ENCODE measurements at regions not wholly inside any gene's neighbourhood (a gene's known extent, or its start where the extent isn't known, plus 50 kb on each side); places are given as distances from the start of the nearest gene placed in this dataset.

DNA sequence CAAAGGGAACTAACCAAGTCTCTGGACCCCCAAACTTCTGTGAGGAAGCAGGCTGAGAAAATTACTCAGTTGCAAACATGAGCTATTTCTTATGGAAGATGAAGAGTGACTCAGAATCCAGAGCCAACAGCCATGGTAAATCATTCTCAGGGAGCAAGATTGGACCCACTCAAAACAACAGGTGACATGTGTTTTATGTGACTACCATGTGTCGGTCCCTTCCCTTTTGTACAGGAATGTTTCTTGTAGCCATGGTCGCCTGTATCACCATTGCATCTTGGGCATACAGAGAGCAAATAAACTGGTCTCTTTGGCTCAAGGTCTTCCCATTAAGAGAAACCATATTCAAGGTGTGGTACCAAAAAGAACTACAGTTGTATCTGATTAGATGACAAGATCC, 75.4 kb upstream of the COCH start:
- Mint-ChIP-seq H3K36me3 (ENCODE audit: unreplicated experiment) (no peaks in the 10 kb centered on the region), H3K27ac (ENCODE audit: unreplicated experiment) (no peak overlapping the region), H3K4me1 (ENCODE audit: unreplicated experiment) (no peaks in the 10 kb centered on the region), H3K27me3 (ENCODE audit: unreplicated experiment) (peaks cover 55% of the 10 kb centered on the region), H3K9me3 (ENCODE audit: unreplicated experiment) (no peaks in the 10 kb centered on the region), H3K4me3 (ENCODE audit: unreplicated experiment) (no peak overlapping the region)
- DNase-seq (ENCODE audit: extremely low spot score, unreplicated experiment), result no peak
- TF ChIP-seq, protein P1, sequence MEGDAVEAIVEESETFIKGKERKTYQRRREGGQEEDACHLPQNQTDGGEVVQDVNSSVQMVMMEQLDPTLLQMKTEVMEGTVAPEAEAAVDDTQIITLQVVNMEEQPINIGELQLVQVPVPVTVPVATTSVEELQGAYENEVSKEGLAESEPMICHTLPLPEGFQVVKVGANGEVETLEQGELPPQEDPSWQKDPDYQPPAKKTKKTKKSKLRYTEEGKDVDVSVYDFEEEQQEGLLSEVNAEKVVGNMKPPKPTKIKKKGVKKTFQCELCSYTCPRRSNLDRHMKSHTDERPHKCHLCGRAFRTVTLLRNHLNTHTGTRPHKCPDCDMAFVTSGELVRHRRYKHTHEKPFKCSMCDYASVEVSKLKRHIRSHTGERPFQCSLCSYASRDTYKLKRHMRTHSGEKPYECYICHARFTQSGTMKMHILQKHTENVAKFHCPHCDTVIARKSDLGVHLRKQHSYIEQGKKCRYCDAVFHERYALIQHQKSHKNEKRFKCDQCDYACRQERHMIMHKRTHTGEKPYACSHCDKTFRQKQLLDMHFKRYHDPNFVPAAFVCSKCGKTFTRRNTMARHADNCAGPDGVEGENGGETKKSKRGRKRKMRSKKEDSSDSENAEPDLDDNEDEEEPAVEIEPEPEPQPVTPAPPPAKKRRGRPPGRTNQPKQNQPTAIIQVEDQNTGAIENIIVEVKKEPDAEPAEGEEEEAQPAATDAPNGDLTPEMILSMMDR (IDR thresholded peaks at IDR 0.05), result no peak

DNA sequence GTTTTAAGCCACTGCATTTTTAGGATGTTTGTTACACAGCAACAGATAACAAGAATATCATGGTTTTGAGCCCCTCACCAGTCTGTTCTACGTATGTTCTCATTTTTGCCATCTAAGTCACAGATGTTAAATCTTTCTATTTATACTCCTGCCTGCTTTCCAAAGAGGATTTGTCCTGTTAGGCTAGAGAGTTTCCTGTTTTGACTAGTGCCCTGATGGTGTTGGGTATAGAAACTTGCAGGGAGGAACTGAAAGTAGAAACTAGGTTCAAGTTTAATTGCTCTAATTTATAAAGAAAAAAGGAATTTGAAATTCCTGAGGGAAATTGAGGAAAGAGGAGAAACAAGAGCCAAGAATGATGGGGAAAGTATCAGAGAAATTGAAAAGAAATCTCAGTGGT, 74.4 kb upstream of the COCH start:
- H3K4me1 Mint-ChIP-seq (ENCODE audit: unreplicated experiment), result no peaks in the 10 kb centered on the region
- TF ChIP-seq, protein P1 (IDR thresholded peaks at IDR 0.05), result no peak
- no peak overlapping the region for H3K4me3 Mint-ChIP-seq (ENCODE audit: unreplicated experiment)
- no peaks in the 10 kb centered on the region for H3K9me3 Mint-ChIP-seq (ENCODE audit: unreplicated experiment)
- no peak overlapping the region for H3K27ac Mint-ChIP-seq (ENCODE audit: unreplicated experiment)
- no peak for DNase-seq (ENCODE audit: extremely low spot score, unreplicated experiment)
- no peaks in the 10 kb centered on the region for H3K36me3 Mint-ChIP-seq (ENCODE audit: unreplicated experiment)
- peaks cover 52% of the 10 kb centered on the region for H3K27me3 Mint-ChIP-seq (ENCODE audit: unreplicated experiment)

DNA sequence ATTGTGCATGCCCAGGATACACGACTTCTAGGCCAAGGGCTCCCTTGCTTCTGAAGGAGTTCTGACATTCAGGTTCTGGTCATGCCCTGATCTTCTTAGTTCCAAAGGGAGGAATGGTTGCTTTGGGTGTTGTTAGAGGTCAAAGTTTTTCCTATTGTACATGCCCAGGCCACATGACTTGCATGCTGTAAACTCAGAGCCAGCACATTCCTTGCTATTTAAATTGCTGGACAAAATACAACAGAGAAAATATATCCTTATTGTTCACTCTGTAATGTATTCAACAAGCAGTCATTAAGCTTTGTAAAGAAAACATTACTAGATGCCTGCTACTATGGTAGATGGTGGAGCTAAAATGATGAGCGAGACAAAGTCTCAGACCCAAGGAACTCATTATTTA, 71.2 kb upstream of the COCH start:
- Mint-ChIP-seq H3K36me3 (ENCODE audit: unreplicated experiment) (no peaks in the 10 kb centered on the region), H3K27ac (ENCODE audit: unreplicated experiment) (no peak overlapping the region), H3K4me3 (ENCODE audit: unreplicated experiment) (no peak overlapping the region), H3K9me3 (ENCODE audit: unreplicated experiment) (no peaks in the 10 kb centered on the region), H3K27me3 (ENCODE audit: unreplicated experiment) (peaks cover 32% of the 10 kb centered on the region), H3K4me1 (ENCODE audit: unreplicated experiment) (no peaks in the 10 kb centered on the region)
- no peak for DNase-seq (ENCODE audit: extremely low spot score, unreplicated experiment)
- TF ChIP-seq, protein P1 (IDR thresholded peaks at IDR 0.05), result no peak

DNA sequence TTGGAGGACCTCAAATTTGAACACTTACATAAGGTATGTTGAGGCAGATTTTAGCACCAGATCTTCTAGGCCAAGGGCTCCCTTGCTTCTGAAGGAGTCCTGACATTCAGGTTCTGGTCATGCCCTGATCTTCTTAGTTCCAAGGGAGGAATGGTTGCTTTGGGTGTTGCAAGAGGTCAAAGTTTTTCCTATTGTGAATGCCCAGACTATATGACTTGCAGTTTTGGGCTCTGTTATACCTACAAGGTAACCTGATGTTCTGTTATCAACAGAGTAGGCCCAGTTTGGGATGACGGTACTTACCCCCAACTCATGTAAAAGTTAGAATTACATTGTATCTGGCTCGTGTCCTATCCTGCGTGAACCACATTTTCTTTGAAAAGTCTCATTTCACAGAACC, 69.1 kb upstream of the COCH start:
- Mint-ChIP-seq H3K27me3 (ENCODE audit: unreplicated experiment) (peaks cover 19% of the 10 kb centered on the region), H3K4me3 (ENCODE audit: unreplicated experiment) (no peak overlapping the region), H3K9me3 (ENCODE audit: unreplicated experiment) (no peaks in the 10 kb centered on the region), H3K4me1 (ENCODE audit: unreplicated experiment) (no peaks in the 10 kb centered on the region), H3K36me3 (ENCODE audit: unreplicated experiment) (no peaks in the 10 kb centered on the region), H3K27ac (ENCODE audit: unreplicated experiment) (no peak overlapping the region)
- DNase-seq (ENCODE audit: extremely low spot score, unreplicated experiment), result no peak
- TF ChIP-seq, protein P1 (IDR thresholded peaks at IDR 0.05), result no peak

DNA sequence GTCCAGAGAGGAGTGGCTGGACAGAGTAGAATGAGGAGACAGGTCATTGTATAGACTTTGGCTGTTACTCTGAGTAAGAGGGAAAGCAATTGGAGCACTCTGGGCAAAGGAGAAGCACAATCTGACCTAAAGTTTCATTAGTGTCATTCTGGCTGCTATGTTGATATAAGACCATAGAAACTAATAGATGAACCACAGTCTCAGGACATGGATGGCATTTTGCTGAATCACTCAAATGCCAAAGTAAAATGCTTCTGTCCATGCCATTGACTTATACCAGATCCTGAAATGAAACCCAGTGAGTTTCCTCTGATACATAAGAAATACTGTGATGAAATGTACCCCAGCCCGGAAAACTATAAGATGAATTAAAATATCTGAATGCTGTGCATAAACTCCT, 65.8 kb upstream of the COCH start:
- Mint-ChIP-seq H3K27me3 (ENCODE audit: unreplicated experiment) (peaks cover 6% of the 10 kb centered on the region), H3K27ac (ENCODE audit: unreplicated experiment) (no peak overlapping the region), H3K4me3 (ENCODE audit: unreplicated experiment) (no peak overlapping the region), H3K4me1 (ENCODE audit: unreplicated experiment) (no peaks in the 10 kb centered on the region), H3K9me3 (ENCODE audit: unreplicated experiment) (no peaks in the 10 kb centered on the region), H3K36me3 (ENCODE audit: unreplicated experiment) (no peaks in the 10 kb centered on the region)
- no peak for DNase-seq (ENCODE audit: extremely low spot score, unreplicated experiment)
- TF ChIP-seq, protein P1 (IDR thresholded peaks at IDR 0.05), result no peak
